HEK293 (cell line): ENCODE measurements at regions not wholly inside any gene's neighbourhood (a gene's known extent, or its start where the extent isn't known, plus 50 kb on each side); places are given as distances from the start of the nearest gene placed in this dataset.

Source experiments
- GLIS1 ChIP-seq: fragments of 450-650 bp; formaldehyde crosslinking; IDR thresholded peaks from 2 replicates; pipeline ENCODE4 v1.5.1; 2016; ENCODE audit warnings: missing biosample characterization, missing genetic modification characterization
- SETDB1 ChIP-seq: IDR thresholded peaks from one replicate; pipeline ENCODE4 v1.6.1; 2017; ENCODE audit warnings: mild to moderate bottlenecking, low read length, moderate library complexity, mixed read lengths; ENCODE audit not compliant: insufficient read length
- TCF7L2 ChIP-seq: IDR thresholded peaks from 2 replicates; pipeline ENCODE4 v1.6.1; 2011; ENCODE audit warnings: low read depth, mild to moderate bottlenecking, inconsistent platforms, low read length, moderate library complexity, borderline replicate concordance
- YY1 ChIP-seq: fragments of 450-650 bp; formaldehyde crosslinking; IDR thresholded peaks from 2 replicates; pipeline ENCODE4 v1.5.1; 2018; ENCODE audit warnings: missing biosample characterization, missing genetic modification characterization
- ZEB2 ChIP-seq: fragments of 450-650 bp; formaldehyde crosslinking; IDR thresholded peaks from 2 replicates; pipeline ENCODE4 v1.5.1; 2016; ENCODE audit warnings: missing biosample characterization, missing genetic modification characterization
- ZNF146 ChIP-seq: fragments of 450-650 bp; formaldehyde crosslinking; IDR thresholded peaks from 2 replicates; pipeline ENCODE4 v1.5.1; 2016; ENCODE audit warnings: missing biosample characterization, missing genetic modification characterization
- ZNF274 ChIP-seq, 2 experiments: fragments of 200-500 bp in 1 of 2; fragments of 450-650 bp in 1 of 2; sonication (Bioruptor generic) in 1 of 2; formaldehyde crosslinking in 1 of 2; IDR thresholded peaks; 2 replicates each; pipeline versions ENCODE4 v1.5.1 to v1.6.1; 2014 to 2016; ENCODE audit warnings: borderline replicate concordance in 1 of 2, inconsistent platforms in 1 of 2, low read length in 1 of 2, missing biosample characterization in 1 of 2, missing genetic modification characterization in 1 of 2
- ZNF544 ChIP-seq: fragments of 450-650 bp; formaldehyde crosslinking; IDR thresholded peaks from 2 replicates; pipeline ENCODE4 v1.5.0; 2017; ENCODE audit warnings: missing biosample characterization, missing genetic modification characterization
- ZNF558 ChIP-seq: fragments of 450-650 bp; formaldehyde crosslinking; IDR thresholded peaks from 2 replicates; pipeline ENCODE4 v1.5.1; 2016; ENCODE audit warnings: missing biosample characterization, missing genetic modification characterization
- ZNF785 ChIP-seq: fragments of 450-650 bp; formaldehyde crosslinking; IDR thresholded peaks from 2 replicates; pipeline ENCODE4 v1.5.1; 2016; ENCODE audit warnings: missing biosample characterization, missing genetic modification characterization
- TF ChIP-seq, protein P1 (sequence below): fragments of 450-650 bp; formaldehyde crosslinking; IDR thresholded peaks from 2 replicates; pipeline ENCODE4 v1.5.1; 2016; ENCODE audit warnings: missing biosample characterization, missing genetic modification characterization
- TF ChIP-seq, protein P2 (sequence below): fragments of 450-650 bp; formaldehyde crosslinking; IDR thresholded peaks from 2 replicates; pipeline ENCODE4 v1.5.1; 2016; ENCODE audit warnings: missing biosample characterization, missing genetic modification characterization, borderline replicate concordance
- TF ChIP-seq, protein P3 (sequence below): fragments of 450-650 bp; formaldehyde crosslinking; IDR thresholded peaks from 2 replicates; pipeline ENCODE4 v1.5.1; 2016; ENCODE audit warnings: missing biosample characterization, missing genetic modification characterization

DNA sequence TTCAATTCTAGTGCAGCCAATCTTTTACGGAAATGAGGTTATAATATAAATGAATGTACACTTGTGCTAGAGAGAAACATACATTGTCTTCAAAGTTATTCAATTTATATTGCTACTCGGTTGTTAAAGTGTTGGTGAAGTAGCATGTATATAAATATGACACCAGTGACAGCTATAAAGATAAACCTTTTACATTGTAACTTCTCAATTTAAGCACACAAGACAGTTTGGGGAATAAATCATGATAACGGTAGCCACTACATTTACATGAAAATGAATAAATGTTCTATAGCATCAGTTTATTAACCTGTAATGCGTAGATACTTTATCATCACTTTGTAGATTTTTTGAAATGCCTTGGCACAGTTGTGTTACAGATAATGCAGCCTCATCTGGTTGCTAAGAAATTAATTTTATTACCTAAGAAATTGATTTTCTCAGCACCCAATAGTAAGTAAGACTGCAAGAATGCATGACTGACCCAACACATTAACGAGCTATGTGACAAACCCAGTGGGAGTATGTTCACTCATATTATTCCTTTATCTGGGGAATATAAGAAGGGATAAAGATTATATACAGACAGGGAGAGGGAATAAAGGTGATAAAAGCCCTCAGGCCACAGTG lies 283.9 kb upstream of the NPVF start:
- TF ChIP-seq, protein P1, sequence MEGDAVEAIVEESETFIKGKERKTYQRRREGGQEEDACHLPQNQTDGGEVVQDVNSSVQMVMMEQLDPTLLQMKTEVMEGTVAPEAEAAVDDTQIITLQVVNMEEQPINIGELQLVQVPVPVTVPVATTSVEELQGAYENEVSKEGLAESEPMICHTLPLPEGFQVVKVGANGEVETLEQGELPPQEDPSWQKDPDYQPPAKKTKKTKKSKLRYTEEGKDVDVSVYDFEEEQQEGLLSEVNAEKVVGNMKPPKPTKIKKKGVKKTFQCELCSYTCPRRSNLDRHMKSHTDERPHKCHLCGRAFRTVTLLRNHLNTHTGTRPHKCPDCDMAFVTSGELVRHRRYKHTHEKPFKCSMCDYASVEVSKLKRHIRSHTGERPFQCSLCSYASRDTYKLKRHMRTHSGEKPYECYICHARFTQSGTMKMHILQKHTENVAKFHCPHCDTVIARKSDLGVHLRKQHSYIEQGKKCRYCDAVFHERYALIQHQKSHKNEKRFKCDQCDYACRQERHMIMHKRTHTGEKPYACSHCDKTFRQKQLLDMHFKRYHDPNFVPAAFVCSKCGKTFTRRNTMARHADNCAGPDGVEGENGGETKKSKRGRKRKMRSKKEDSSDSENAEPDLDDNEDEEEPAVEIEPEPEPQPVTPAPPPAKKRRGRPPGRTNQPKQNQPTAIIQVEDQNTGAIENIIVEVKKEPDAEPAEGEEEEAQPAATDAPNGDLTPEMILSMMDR = no peak
- TF ChIP-seq YY1 (tag by site-specific recombination) = no peak
- no peak for TF ChIP-seq SETDB1
- TF ChIP-seq ZNF558 = no peak
- no peak for TF ChIP-seq ZNF146 (tag by site-specific recombination)
- no peak for TF ChIP-seq ZEB2 (tag by site-specific recombination)
- TF ChIP-seq, protein P2, sequence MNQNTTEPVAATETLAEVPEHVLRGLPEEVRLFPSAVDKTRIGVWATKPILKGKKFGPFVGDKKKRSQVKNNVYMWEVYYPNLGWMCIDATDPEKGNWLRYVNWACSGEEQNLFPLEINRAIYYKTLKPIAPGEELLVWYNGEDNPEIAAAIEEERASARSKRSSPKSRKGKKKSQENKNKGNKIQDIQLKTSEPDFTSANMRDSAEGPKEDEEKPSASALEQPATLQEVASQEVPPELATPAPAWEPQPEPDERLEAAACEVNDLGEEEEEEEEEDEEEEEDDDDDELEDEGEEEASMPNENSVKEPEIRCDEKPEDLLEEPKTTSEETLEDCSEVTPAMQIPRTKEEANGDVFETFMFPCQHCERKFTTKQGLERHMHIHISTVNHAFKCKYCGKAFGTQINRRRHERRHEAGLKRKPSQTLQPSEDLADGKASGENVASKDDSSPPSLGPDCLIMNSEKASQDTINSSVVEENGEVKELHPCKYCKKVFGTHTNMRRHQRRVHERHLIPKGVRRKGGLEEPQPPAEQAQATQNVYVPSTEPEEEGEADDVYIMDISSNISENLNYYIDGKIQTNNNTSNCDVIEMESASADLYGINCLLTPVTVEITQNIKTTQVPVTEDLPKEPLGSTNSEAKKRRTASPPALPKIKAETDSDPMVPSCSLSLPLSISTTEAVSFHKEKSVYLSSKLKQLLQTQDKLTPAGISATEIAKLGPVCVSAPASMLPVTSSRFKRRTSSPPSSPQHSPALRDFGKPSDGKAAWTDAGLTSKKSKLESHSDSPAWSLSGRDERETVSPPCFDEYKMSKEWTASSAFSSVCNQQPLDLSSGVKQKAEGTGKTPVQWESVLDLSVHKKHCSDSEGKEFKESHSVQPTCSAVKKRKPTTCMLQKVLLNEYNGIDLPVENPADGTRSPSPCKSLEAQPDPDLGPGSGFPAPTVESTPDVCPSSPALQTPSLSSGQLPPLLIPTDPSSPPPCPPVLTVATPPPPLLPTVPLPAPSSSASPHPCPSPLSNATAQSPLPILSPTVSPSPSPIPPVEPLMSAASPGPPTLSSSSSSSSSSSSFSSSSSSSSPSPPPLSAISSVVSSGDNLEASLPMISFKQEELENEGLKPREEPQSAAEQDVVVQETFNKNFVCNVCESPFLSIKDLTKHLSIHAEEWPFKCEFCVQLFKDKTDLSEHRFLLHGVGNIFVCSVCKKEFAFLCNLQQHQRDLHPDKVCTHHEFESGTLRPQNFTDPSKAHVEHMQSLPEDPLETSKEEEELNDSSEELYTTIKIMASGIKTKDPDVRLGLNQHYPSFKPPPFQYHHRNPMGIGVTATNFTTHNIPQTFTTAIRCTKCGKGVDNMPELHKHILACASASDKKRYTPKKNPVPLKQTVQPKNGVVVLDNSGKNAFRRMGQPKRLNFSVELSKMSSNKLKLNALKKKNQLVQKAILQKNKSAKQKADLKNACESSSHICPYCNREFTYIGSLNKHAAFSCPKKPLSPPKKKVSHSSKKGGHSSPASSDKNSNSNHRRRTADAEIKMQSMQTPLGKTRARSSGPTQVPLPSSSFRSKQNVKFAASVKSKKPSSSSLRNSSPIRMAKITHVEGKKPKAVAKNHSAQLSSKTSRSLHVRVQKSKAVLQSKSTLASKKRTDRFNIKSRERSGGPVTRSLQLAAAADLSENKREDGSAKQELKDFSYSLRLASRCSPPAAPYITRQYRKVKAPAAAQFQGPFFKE (tag by site-specific recombination) = no peak
- TF ChIP-seq GLIS1 (tag by site-specific recombination) = no peak
- no peak for TF ChIP-seq TCF7L2
- TF ChIP-seq, protein P3, sequence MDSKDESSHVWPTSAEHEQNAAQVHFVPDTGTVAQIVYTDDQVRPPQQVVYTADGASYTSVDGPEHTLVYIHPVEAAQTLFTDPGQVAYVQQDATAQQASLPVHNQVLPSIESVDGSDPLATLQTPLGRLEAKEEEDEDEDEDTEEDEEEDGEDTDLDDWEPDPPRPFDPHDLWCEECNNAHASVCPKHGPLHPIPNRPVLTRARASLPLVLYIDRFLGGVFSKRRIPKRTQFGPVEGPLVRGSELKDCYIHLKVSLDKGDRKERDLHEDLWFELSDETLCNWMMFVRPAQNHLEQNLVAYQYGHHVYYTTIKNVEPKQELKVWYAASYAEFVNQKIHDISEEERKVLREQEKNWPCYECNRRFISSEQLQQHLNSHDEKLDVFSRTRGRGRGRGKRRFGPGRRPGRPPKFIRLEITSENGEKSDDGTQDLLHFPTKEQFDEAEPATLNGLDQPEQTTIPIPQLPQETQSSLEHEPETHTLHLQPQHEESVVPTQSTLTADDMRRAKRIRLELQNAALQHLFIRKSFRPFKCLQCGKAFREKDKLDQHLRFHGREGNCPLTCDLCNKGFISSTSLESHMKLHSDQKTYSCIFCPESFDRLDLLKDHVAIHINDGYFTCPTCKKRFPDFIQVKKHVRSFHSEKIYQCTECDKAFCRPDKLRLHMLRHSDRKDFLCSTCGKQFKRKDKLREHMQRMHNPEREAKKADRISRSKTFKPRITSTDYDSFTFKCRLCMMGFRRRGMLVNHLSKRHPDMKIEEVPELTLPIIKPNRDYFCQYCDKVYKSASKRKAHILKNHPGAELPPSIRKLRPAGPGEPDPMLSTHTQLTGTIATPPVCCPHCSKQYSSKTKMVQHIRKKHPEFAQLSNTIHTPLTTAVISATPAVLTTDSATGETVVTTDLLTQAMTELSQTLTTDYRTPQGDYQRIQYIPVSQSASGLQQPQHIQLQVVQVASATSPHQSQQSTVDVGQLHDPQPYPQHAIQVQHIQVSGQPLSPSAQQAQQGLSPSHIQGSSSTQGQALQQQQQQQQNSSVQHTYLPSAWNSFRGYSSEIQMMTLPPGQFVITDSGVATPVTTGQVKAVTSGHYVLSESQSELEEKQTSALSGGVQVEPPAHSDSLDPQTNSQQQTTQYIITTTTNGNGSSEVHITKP = no peak
- no peak for TF ChIP-seq ZNF785 (tag by site-specific recombination)
- TF ChIP-seq ZNF274 (IDR thresholded peaks at IDR 0.05; ENCODE audit: low read length) = no peak
- no peak for TF ChIP-seq ZNF274 (tag by site-specific recombination; IDR thresholded peaks at IDR 0.05; ENCODE audit: borderline replicate concordance)
- TF ChIP-seq ZNF544 (tag by site-specific recombination) = no peak
